Upper lobe of right lung (tissue), 1 donor: ENCODE measurements at regions not wholly inside any gene's neighbourhood (a gene's known extent, or its start where the extent isn't known, plus 50 kb on each side); places are given as distances from the start of the nearest gene placed in this dataset.

Experiments
- ATAC-seq: fragments of 200-7000 bp; cut with Tn5 transposase; one replicate; pipeline ENCODE4 v1.9.1; 2020; ENCODE audit warnings: mild to moderate bottlenecking, moderate library complexity
- DNase-seq: peaks from one replicate; pipeline ENCODE4 v3.0.0-alpha.2; 2020
- H3K27ac ChIP-seq: fragments of 200-600 bp; one replicate; pipeline ENCODE4 v1.8.0; 2022
- H3K27me3 ChIP-seq: fragments of 200-600 bp; one replicate; pipeline ENCODE4 v1.8.0; 2022; ENCODE audit warnings: mild to moderate bottlenecking
- H3K36me3 ChIP-seq: fragments of 200-600 bp; one replicate; pipeline ENCODE4 v1.8.0; 2022
- H3K4me1 ChIP-seq: fragments of 200-600 bp; one replicate; pipeline ENCODE4 v1.8.0; 2022
- H3K4me3 ChIP-seq: fragments of 200-600 bp; one replicate; pipeline ENCODE4 v1.8.0; 2022; ENCODE audit warnings: mild to moderate bottlenecking
- H3K9me3 ChIP-seq: fragments of 200-600 bp; one replicate; pipeline ENCODE4 v1.8.0; 2022
- intact Hi-C: fragments of 100-400 bp; cut with DNase I; formaldehyde crosslinking; loops from one replicate; pipeline ENCODE4 v1.11.0; 2022
- TF ChIP-seq, protein P1 (sequence below): fragments of 200-600 bp; IDR thresholded peaks from one replicate; pipeline ENCODE4 v1.8.0; 2022; ENCODE audit warnings: antibody characterized with exemption
- donor health status: DM: no; HTN: yes; CAD: no; lungs with severe emphysema.

DNA sequence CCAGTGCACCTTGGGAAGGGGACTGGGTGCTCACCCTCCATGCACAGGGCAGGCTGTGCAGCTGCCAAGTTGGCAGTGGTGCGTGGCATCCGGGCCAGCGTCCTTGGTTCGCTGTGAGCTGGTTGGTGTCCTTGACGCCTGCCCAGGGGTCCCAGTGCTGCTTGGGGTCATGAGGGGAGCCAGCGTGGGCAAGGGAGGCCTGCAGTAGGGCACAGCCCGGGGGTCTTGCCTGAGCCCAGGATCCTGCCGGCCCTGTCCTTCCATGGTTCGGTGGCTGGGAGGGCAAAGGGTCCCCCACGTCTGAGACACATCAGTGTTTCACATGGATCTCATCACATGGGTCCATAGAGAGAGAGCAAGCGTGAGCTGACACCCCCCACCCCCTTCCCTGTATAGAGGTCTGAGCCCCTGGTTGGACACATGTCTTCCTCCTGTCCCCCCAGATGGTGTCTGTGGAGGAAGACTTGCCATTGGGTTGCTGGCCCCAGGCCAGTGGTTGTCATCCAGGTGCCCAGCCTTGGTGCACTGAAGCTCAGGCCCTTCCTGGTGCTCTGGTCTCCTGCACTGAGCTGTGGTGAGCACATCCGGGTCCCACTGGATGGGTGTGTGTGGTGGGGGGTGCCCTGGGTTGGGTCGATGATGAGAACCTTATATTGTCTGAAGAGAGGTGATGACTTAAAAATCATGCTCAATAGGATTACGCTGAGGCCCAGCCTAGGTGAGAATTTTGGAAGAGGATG is 232.3 kb downstream of the SNRPN start:
- no peak for DNase-seq
- H3K36me3 ChIP-seq: no peaks in the 10 kb centered on the region
- no peaks in the 10 kb centered on the region for H3K9me3 ChIP-seq
- H3K4me3 ChIP-seq: no peak overlapping the region
- intact Hi-C loops: no loop called here
- no peaks in the 10 kb centered on the region for H3K27me3 ChIP-seq
- ATAC-seq: no peak
- H3K27ac ChIP-seq: no peak overlapping the region
- TF ChIP-seq, protein P1, sequence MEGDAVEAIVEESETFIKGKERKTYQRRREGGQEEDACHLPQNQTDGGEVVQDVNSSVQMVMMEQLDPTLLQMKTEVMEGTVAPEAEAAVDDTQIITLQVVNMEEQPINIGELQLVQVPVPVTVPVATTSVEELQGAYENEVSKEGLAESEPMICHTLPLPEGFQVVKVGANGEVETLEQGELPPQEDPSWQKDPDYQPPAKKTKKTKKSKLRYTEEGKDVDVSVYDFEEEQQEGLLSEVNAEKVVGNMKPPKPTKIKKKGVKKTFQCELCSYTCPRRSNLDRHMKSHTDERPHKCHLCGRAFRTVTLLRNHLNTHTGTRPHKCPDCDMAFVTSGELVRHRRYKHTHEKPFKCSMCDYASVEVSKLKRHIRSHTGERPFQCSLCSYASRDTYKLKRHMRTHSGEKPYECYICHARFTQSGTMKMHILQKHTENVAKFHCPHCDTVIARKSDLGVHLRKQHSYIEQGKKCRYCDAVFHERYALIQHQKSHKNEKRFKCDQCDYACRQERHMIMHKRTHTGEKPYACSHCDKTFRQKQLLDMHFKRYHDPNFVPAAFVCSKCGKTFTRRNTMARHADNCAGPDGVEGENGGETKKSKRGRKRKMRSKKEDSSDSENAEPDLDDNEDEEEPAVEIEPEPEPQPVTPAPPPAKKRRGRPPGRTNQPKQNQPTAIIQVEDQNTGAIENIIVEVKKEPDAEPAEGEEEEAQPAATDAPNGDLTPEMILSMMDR: no peak
- H3K4me1 ChIP-seq: no peaks in the 10 kb centered on the region

DNA sequence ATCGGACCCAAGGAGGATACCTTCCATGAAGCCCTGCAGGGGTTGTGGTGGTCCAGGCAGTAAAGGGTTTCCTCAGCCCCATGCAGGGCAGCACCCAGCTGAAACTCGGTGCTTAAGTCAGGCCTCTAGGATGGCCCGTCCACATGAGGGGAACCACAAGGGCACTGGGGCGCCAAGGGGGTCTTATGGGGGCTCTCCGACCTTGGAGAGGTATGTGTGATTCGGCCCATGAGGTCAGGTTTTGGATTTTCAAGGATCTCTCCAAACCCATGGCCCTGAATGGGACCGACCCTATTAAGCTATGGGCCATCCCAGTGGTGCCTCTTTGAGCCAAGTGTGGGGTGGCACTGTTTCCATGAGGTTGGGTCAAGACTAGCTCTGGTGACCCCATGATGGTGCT is 233.3 kb downstream of the SNRPN start:
- Histone ChIP-seq H3K27me3 (no peaks in the 10 kb centered on the region), H3K36me3 (no peaks in the 10 kb centered on the region), H3K9me3 (no peaks in the 10 kb centered on the region), H3K27ac (no peak overlapping the region), H3K4me1 (no peaks in the 10 kb centered on the region), H3K4me3 (no peak overlapping the region)
- intact Hi-C loops: no loop called here
- ATAC-seq (no peak), DNase-seq (no peak)
- TF ChIP-seq, protein P1: no peak

DNA sequence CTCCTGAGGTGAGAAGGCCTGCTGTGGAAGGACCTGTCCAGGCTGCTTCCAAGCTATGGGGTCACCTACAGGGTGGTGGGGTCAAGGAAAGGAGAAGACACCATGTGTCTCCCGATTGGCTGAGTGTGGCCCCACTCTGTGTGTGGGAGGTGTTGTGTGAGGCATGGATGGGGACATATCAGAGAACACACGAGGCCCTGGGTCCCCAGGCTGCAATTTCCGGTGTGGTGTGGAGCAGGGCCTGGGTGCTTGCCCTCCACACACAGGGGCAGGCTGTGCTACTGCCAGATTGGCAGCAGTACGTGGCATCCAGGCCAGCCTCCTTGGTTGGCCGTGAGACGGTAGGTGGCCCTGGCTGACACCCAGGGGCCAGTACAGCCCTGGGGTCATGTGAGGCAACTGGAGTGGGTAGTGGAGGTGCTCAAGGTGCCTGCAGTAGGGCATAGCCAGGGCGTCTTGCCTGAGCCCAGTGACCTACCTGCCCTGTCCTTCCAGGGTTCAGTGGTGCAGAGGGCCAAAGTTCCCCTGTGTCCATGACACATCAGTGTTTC is 233.8 kb downstream of the SNRPN start:
- no peaks in the 10 kb centered on the region for H3K9me3 ChIP-seq
- TF ChIP-seq, protein P1: no peak

DNA sequence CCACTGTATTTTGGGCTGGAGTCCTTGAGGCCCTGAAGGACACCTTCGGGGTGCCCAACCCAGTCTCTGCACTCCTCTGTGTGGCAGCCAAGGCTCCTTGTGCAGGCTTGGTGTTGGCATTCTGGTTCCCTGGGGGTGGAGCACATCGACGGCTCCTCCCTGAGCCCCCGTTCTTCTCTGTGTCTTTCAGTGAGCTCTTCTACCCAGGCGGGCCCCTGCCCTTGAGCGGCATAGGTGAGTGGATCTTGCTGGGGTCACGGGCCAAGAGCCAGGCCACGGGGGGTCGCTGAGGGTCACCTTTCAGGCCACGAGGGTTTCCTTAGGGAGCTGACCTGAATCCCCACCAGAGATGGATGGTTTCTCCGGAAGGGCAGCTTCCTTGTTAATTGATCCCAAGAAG is 234.8 kb downstream of the SNRPN start:
- H3K27ac ChIP-seq: no peak overlapping the region
- intact Hi-C loops: no loop called here
- H3K9me3 ChIP-seq: no peaks in the 10 kb centered on the region
- no peaks in the 10 kb centered on the region for H3K27me3 ChIP-seq
- ATAC-seq (no peak), DNase-seq (no peak)
- TF ChIP-seq, protein P1: no peak
- no peak overlapping the region for H3K4me3 ChIP-seq
- H3K36me3 ChIP-seq: no peaks in the 10 kb centered on the region
- no peaks in the 10 kb centered on the region for H3K4me1 ChIP-seq

More for the DNA sequence above, 233.8 kb downstream of the SNRPN start:
- DNase-seq: no peak
- H3K4me3 ChIP-seq: no peak overlapping the region
- no peaks in the 10 kb centered on the region for H3K36me3 ChIP-seq
- H3K4me1 ChIP-seq: no peaks in the 10 kb centered on the region
- no peak for ATAC-seq
- H3K27me3 ChIP-seq: no peaks in the 10 kb centered on the region
- intact Hi-C loops: no loop called here
- no peak overlapping the region for H3K27ac ChIP-seq

DNA sequence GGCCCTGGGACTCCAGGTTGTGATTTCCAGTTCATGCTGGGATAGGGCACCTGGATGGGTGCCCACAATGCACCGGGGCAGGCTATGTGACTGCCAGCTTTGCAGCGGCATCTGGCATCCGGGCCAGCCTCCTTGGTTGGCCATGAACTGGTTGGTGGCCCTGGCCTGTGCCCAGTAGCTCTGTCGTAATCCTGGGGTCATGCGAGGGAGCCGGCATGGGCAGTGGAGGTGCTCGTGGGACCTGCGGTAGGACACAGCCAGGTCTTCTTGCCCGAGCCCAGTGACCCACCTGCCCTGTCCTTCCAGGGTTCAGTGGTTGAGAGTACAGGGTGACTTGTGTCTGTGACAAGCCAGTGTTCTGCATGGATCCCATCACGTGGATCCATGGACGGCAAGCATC is 237.9 kb downstream of the SNRPN start:
- H3K27ac ChIP-seq: no peak overlapping the region
- no peaks in the 10 kb centered on the region for H3K27me3 ChIP-seq
- ATAC-seq: no peak
- no peaks in the 10 kb centered on the region for H3K4me1 ChIP-seq
- TF ChIP-seq, protein P1: no peak
- H3K4me3 ChIP-seq: no peak overlapping the region
- intact Hi-C loops: no loop called here
- H3K9me3 ChIP-seq: no peaks in the 10 kb centered on the region
- no peak for DNase-seq
- no peaks in the 10 kb centered on the region for H3K36me3 ChIP-seq
